EH (cell line): ENCODE measurements at regions not wholly inside any gene's neighbourhood (a gene's known extent, or its start where the extent isn't known, plus 50 kb on each side); places are given as distances from the start of the nearest gene placed in this dataset.
"Not testable (repeated sequence)": the region's sequence is repeated elsewhere in the genome, so short reads cannot be mapped to it uniquely, and the experiment has no call there.

Experiments
- DNase-seq: peaks from one replicate; pipeline ENCODE4 v3.0.0-alpha.2; 2015; ENCODE audit warnings: low read depth

DNA sequence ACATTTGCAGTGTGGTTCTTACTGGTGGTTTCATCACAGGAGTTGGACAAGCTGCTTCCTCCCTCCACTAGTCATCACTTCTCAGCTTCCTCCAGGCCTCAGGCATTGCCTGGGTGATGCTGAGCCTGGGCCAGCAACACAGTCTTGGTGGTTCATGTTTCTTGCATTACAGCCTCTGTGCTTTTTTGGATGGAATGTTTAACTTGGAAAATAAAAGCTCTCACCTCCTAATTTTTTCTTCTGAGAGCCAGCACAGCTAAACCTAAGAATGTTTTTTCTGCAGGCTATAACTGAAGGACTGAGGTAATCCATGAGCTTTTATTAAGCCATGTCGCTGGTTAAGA lies 66.1 kb upstream of the RHOU start:
- peak; percentile 53 for DNase-seq

- DNase-seq, result not testable (repeated sequence)
These were observed 54.2 kb upstream of the RHOU start for GRCh38 chr1:228681076-228681565.

DNA sequence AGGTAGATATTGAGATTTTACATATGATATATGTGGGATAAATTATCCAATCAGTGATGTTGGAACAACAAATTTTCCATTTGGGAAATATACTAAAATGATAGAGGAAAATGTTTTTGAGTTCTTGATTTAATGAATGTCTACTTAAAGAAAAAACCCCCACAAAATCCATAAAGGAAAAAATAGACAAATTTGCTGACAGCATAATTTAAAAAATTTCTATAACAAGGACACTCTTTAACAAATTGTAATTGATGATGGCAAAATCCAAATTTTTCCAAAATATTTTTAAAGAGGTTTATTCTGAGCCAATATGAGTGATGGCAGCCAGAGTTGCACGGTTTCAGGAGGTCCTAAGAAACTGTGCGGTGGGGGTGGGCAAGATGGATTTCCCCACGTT lies 51.9 kb upstream of the RHOU start:
- no peak for DNase-seq

GRCh38 chr1:228684607-228685006 lies 50.7 kb upstream of the RHOU start:
- DNase-seq, result no peak

DNA sequence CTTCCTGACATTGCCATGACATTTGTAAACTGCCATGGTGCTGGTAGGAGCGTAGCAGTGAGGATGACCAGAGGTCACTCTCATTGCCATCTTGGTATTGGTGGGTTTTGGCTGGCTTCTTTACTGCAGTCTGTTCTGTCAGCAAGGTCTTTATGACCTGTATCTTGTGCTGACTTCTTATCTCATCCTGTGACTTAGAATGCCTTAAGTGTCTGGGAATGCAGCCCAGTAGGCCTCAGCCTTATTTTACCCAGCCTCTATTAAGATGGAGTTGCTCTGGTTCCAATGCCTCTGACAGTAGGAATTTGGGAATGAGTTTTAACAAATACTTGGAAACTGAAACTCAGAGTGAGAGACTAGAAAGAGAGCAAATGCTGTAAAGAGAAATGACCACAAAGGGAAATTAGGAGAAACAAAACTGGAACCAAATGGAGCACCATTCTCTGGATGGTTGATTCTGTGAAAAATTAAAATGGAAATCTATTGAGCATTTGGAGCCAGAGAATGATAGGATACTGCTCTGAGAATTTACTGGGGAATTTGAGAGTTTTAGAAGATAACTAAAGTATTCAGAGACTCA lies 50.1 kb upstream of the RHOU start:
- DNase-seq, result no peak
